NB4 (cell line): ENCODE measurements at regions not wholly inside any gene's neighbourhood (a gene's known extent, or its start where the extent isn't known, plus 50 kb on each side); places are given as distances from the start of the nearest gene placed in this dataset.

Experiments
- CTCF ChIP-seq: IDR thresholded peaks from one replicate; pipeline ENCODE4 v1.5.1; 2012; ENCODE audit warnings: low read depth, low read length
- MYC ChIP-seq: IDR thresholded peaks from 2 replicates; pipeline ENCODE4 v1.6.1; 2011; ENCODE audit warnings: low read depth, low read length

GRCh38 chr17:77694391-77695363, 263.8 kb upstream of the TNRC6C start:
- TF ChIP-seq CTCF: no peak
- no peak for TF ChIP-seq MYC
